ENCODE measurements at regions not wholly inside any gene's neighbourhood (a gene's known extent, or its start where the extent isn't known, plus 50 kb on each side); places are given as distances from the start of the nearest gene placed in this dataset.

DNA sequence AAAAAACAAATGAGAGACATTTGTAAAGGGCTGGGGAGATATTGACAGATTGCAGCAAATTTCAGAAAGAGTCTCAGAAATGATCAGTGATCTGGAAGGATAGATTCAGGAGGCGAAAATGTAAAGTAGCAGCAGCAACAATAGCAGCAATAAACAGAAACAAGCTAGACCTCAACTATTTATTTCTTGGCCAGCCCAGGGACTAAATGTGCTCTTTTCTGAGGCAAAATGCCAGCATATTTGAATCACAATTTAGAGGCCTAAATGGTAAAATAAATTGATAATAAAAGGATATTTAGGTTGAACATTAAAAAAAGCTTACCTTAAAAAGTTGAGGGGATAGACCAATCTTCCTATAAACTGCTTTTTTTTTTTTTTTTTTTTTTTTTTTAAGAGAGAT lies 134.6 kb upstream of the ITGB1 start:
- WGBS, 2 experiments (ENCODE audit: extremely low coverage in 2 of 2, insufficient read length in 1 of 2) = no CpG with 5 or more reads among the region's 1 CpG
- in situ Hi-C loops (cut with MboI; ENCODE audit: low sequenced_read_pairs) = no loop called here

More for the DNA sequence above, 134.6 kb upstream of the ITGB1 start:
- no peak overlapping the region for H2AFZ ChIP-seq (replicated peaks; ENCODE audit: low read length, poor library complexity)
- intact Hi-C loops (cut with micrococcal nuclease) (no loop called here), dilution Hi-C loops (cut with HindIII; ENCODE audit: low sequenced_read_pairs, unreplicated experiment) (no loop called here)
- no peak overlapping the region for H3K4me3 ChIP-seq (ENCODE audit: insufficient read depth, low read depth, low read length)
- POLR2A ChIA-PET (ENCODE audit: unreplicated experiment) = no interaction called here
- H2AK5ac ChIP-seq (ENCODE audit: low read depth, low read length) = no peak overlapping the region
- no peak overlapping the region for H3K9ac ChIP-seq (ENCODE audit: low read depth, low read length)
- no peak for DNase-seq
- no peak overlapping the region for H2AK9ac ChIP-seq (replicated peaks; ENCODE audit: low read depth, low read length, poor library complexity)
- no peaks in the 10 kb centered on the region for H3K4me1 ChIP-seq (ENCODE audit: control insufficient read depth, insufficient read depth, low read length)
- H3K9me1 ChIP-seq (ENCODE audit: insufficient read depth, low read length) = no peaks in the 10 kb centered on the region
- H2BK15ac ChIP-seq (ENCODE audit: low read depth, low read length) = no peak overlapping the region
- H4K91ac ChIP-seq (ENCODE audit: insufficient read depth, low read depth, low read length) = no peak overlapping the region
- H4K5ac ChIP-seq (ENCODE audit: low read depth, low read length) = no peak overlapping the region
- no peak overlapping the region for H3K4ac ChIP-seq (ENCODE audit: low read depth, low read length)
- H2BK5ac ChIP-seq (ENCODE audit: low read depth, low read length, poor library complexity, severe bottlenecking) = no peak overlapping the region
- H3K14ac ChIP-seq (replicated peaks; ENCODE audit: low read depth, low read length) = no peak overlapping the region
- TF ChIP-seq, protein P1, sequence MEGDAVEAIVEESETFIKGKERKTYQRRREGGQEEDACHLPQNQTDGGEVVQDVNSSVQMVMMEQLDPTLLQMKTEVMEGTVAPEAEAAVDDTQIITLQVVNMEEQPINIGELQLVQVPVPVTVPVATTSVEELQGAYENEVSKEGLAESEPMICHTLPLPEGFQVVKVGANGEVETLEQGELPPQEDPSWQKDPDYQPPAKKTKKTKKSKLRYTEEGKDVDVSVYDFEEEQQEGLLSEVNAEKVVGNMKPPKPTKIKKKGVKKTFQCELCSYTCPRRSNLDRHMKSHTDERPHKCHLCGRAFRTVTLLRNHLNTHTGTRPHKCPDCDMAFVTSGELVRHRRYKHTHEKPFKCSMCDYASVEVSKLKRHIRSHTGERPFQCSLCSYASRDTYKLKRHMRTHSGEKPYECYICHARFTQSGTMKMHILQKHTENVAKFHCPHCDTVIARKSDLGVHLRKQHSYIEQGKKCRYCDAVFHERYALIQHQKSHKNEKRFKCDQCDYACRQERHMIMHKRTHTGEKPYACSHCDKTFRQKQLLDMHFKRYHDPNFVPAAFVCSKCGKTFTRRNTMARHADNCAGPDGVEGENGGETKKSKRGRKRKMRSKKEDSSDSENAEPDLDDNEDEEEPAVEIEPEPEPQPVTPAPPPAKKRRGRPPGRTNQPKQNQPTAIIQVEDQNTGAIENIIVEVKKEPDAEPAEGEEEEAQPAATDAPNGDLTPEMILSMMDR (conservative IDR thresholded peaks at IDR 0.05; ENCODE audit: low read depth, low read length) = no peak
- TF ChIP-seq POLR2A (IDR thresholded peaks at IDR 0.05; ENCODE audit: low read depth, low read length) (no peak), FOS (IDR thresholded peaks at IDR 0.05; ENCODE audit: low read depth, low read length) (no peak), BHLHE40 (IDR thresholded peaks at IDR 0.05; ENCODE audit: low read depth, low read length) (no peak), MAFK (IDR thresholded peaks at IDR 0.05; ENCODE audit: low read depth, low read length) (no peak), NFE2L2 (IDR thresholded peaks at IDR 0.05; ENCODE audit: low read depth, low read length) (no peak), CEBPB (IDR thresholded peaks at IDR 0.05; ENCODE audit: low read depth, low read length) (no peak), CHD1 (IDR thresholded peaks at IDR 0.05; ENCODE audit: low read depth, low read length) (no peak)
- TF ChIP-seq, protein P2, sequence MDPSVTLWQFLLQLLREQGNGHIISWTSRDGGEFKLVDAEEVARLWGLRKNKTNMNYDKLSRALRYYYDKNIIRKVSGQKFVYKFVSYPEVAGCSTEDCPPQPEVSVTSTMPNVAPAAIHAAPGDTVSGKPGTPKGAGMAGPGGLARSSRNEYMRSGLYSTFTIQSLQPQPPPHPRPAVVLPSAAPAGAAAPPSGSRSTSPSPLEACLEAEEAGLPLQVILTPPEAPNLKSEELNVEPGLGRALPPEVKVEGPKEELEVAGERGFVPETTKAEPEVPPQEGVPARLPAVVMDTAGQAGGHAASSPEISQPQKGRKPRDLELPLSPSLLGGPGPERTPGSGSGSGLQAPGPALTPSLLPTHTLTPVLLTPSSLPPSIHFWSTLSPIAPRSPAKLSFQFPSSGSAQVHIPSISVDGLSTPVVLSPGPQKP (IDR thresholded peaks at IDR 0.05; ENCODE audit: borderline replicate concordance, low read depth, low read length) = no peak
- TF ChIP-seq, protein P3, sequence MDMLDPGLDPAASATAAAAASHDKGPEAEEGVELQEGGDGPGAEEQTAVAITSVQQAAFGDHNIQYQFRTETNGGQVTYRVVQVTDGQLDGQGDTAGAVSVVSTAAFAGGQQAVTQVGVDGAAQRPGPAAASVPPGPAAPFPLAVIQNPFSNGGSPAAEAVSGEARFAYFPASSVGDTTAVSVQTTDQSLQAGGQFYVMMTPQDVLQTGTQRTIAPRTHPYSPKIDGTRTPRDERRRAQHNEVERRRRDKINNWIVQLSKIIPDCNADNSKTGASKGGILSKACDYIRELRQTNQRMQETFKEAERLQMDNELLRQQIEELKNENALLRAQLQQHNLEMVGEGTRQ (IDR thresholded peaks at IDR 0.05; ENCODE audit: low read depth, low read length) = no peak
- no peak overlapping the region for H2BK20ac ChIP-seq (ENCODE audit: low read depth, low read length)
- H2BK120ac ChIP-seq (ENCODE audit: low read depth, low read length) = no peak overlapping the region
- no peaks in the 10 kb centered on the region for H3K36me3 ChIP-seq (ENCODE audit: control insufficient read depth, insufficient read depth, low read length)
- no peak overlapping the region for H4K8ac ChIP-seq (ENCODE audit: low read depth in 2 of 2, low read length in 2 of 2)
- BruUV-seq (replicated peaks) = no TSS peak
- CTCF ChIA-PET = no interaction called here
- H3K27ac ChIP-seq (ENCODE audit: insufficient read depth, low read length) = no peak overlapping the region
- H3K9me3 ChIP-seq (ENCODE audit: control insufficient read depth, insufficient read depth, low read length) = no peaks in the 10 kb centered on the region
- H3K23ac ChIP-seq (ENCODE audit: low read depth, low read length) = no peak overlapping the region
- H3K56ac ChIP-seq (ENCODE audit: extremely low read depth, insufficient read depth, low read length) = no peak overlapping the region
- no peaks in the 10 kb centered on the region for H3K79me1 ChIP-seq (ENCODE audit: low read depth in 1 of 2, low read length in 2 of 2)
- no peak overlapping the region for H3K4me2 ChIP-seq (ENCODE audit: low read depth, low read length)
- no peaks in the 10 kb centered on the region for H4K20me1 ChIP-seq (ENCODE audit: insufficient read depth, low read length)
- no peak overlapping the region for H3K18ac ChIP-seq (ENCODE audit: low read depth, low read length)
- ATAC-seq (ENCODE audit: low read depth) = no peak
- H3K27me3 ChIP-seq (ENCODE audit: control insufficient read depth, insufficient read depth, low read length) = no peaks in the 10 kb centered on the region
